OCI-M2 (cell line): ENCODE measurements at regions not wholly inside any gene's neighbourhood (a gene's known extent, or its start where the extent isn't known, plus 50 kb on each side); places are given as distances from the start of the nearest gene placed in this dataset.

Source experiments
- DNase-seq: peaks from one replicate; lab custom pipeline; 2025; ENCODE audit not compliant: unreplicated experiment; lab: John Stamatoyannopoulos, UW

DNA sequence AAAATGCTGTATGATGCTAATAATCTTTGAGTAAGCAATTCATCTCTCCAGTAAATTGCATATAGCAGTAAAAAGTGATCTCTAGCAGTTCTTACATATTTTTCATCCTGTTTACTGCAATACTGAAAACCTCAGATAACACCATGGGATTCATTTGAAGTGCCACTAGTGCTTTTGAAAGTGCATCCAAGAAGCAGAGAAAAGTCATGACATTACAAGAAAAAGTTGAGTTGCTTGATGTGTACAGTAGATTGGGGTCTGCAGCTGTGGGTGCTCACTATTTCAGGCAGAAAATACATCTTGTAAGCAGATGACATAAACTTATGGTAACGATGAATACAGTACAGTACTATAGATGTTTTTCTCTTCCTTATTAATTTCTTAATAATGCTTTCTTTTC, 1984.9 kb upstream of the LRRTM1 start:
- no peak for DNase-seq

DNA sequence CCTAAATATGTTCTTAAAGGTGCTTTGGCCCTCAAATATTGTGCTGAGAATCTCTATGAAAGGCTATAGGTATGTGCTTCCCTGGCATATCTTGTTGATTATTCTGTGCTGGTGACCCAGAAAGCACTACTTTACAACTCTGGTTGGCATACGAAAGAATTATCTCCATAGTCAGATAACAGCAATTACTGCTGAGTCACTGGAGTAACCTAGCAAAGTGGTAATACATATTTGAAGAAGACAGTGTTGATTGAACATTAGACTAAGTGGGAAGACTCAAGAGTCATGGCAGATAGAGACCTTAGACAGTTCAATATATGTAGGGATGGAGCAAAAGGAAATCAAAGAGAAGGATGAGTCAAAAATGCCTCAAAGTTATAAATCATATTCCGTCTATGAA, 1978.5 kb upstream of the LRRTM1 start:
- no peak for DNase-seq

DNA sequence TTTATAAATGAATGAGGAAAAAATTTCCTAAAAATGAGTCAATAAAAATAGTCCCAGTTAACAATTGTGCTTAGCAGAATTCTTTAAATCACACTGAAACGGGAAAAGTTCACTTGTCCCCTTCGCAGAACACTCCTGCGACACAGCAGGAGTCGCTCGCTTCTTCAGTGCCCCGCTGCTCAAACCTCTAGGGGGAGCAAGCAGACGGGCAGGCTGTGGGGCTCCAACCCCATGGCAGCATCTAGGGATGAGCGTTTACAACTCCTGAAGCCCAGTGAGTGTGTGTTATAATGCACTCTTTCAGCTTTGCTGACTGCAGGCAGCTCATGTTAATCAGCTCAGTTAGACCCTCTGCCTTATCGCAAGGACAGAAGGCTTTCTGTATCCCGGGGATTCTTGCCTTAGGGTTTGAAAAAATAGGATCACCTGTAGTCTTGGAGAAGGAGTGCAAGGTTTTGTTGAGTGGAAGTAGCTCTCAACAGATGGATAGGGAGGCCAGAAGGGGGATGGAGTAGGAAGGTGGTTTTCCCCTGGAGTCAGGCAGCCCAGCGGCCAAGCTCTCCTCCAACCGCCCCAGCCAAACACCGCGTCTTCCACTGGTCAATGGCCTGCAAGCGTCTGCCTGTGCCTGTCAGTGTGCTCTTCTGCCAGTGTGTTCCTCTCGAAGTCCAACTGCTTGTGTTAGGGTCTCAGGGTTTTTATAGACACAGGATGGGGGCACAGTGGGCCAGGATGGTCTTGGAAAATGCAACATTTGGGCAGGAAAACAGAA, 1977.7 kb upstream of the LRRTM1 start:
- no peak for DNase-seq

DNA sequence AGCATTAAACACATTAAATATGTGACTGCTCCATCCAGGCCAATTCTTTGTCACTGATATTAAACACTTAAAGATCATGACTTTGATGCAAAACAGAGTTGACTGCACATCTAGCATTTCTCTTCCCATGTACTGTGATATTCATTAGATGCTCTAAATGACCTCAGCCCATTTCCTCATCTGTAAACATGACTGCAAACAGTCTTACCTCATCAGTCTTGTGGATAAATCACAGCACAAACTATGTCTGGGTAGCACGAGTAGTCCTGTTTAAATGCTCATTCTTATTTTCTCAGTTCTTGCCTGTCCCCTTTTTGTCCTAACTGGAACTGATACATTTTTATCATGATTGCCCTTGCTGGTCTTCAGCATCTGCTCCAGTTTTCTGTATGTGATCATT, 1974.8 kb upstream of the LRRTM1 start:
- DNase-seq, result no peak

- DNase-seq, result no peak
Observed at GRCh38 chr2:82278416-82278815, 1973.9 kb upstream of the LRRTM1 start.

- no peak for DNase-seq
Observed at GRCh38 chr2:82275599-82275998, 1971.0 kb upstream of the LRRTM1 start.

DNA sequence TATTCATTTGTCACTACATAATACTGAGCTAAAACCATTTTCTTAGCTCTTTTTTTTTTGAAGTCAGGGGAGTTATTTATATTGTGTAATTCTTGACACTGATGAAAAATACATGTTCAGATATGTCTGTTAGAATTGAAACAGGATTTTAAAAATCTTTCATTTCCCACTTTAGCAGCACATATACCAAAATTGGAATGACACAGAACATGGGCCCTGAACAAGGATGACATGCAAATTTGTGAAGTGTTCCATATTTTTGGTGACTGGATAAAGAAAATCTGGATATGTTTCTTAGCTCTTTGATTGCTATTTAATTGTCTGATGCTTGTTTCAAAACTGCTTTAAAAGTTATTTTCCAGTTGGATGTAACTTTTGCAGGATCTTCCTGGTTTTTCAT, 1963.9 kb upstream of the LRRTM1 start:
- no peak for DNase-seq

- no peak for DNase-seq
Observed at GRCh38 chr2:82260521-82260920, 1956.0 kb upstream of the LRRTM1 start.

GRCh38 chr2:82259551-82259950, 1955.0 kb upstream of the LRRTM1 start:
- no peak for DNase-seq

- no peak for DNase-seq
Observed at GRCh38 chr2:82257796-82258555, 1953.4 kb upstream of the LRRTM1 start.

DNA sequence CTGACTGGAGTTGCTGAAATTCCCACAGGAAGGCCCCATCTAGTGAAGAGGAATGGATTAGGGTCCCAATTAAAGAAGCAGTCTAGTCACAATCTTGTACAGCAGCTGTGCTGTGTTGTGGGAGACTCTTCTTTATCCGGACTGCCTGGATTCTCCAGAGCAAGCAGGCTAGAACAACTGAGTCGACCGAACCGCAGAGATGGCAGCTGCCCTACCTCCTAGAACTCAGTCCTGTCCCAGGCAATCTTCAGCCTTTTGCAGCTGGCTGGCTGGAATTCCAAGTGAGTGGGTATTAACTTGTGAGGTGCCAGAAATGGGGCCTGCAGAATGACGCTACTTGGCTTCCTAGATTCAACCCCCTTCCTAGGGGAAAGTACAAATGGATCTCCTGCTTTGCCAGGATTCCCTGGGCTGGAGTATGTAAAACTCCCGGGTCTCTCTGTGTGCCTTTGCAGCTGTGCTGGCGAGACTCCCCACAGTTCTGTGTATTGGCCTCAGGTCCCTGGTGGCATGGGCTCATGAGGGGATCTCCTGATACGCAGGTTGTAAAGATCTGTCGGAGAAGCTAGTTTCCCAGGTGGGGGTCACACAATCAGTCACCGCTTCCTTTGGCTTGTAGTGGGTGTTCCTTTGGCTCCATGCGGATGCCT, 1952.6 kb upstream of the LRRTM1 start:
- no peak for DNase-seq

DNA sequence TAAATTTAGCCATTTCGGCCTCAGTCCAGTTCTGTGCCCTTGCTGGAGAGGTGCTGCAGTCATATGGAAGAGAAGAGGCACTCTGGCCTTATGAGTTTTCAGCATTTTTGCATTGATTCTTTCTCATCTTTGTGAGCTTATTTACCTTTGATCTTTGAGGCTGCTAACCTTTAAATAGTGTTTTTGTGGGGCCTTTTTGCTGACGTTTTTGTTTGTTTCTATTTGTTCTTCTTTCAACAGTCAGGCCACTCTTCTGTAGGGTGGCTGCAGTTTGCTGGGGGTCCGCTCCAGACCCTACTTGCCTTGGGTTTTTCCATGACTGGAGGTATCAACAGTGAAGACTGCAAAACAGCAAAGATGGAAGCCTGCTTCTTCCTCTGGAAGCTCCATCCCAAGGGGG, 1951.7 kb upstream of the LRRTM1 start:
- DNase-seq, result no peak

DNA sequence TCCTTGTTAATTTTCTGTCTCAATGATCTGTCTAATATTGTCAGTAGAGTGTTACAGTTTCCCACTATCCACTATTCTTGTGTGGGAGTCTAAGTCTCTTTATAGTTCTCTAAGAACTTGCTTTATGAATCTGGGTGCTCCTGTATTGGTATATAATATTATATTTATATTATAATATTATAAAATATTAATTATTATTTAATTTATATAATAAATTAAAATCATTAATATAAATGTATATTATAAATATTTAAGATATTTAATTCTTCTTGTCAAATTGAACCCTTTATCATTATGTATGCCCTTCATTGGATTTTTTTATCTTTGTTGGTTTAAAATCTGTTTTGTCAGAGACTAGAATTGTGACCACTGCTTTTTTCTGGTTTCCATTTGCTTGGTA, 1950.2 kb upstream of the LRRTM1 start:
- DNase-seq, result no peak

- DNase-seq, result no peak
Observed at GRCh38 chr2:82246220-82246775, 1941.7 kb upstream of the LRRTM1 start.

DNA sequence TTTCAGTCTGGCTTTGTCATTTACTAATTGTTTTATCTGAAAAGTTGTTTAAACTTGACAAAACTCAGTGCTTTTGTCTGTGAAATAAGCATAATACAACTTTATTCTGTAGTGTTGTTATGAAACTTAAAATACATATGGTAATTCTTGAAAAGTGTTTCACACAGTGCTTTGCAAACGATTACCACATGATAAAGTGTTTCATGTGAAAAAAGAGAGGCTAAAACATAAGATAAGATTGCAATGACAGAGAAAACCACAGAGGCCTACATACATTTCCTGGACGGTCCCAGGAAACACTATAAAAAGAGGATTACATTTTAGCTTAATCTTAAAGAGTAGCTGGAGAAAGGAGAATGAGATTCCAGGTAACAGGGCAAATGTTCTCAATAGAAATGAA, 1934.6 kb upstream of the LRRTM1 start:
- DNase-seq, result no peak

- no peak for DNase-seq
Observed at GRCh38 chr2:82237994-82238662, 1933.6 kb upstream of the LRRTM1 start.

DNA sequence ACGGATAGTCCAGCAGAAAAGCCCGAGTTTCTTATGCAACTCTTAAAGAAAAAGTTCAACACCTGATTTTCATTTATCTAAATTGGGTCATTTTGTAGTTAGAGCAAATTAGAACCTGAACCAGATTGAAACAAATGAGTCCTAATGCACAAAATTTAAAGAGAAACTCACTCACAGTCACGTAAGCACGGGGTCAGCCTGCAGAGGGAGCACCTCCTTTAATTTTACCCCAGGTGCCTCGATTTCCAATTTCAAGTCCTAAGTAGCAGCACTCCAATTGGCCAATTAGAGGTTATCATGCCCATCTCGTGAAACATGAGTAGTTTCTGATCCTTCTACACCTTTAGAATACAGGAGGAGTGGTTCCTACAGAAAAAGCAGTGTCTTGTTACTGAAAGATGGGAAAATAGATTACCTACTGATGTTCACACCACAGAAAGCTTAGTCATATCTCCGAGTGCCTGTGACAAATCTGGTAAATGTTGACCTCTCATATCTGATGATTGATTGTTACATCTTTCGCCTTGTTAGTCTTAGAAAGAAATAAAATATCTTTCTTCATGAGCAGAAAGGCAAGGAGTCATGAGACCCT, 1929.8 kb upstream of the LRRTM1 start:
- no peak for DNase-seq

DNA sequence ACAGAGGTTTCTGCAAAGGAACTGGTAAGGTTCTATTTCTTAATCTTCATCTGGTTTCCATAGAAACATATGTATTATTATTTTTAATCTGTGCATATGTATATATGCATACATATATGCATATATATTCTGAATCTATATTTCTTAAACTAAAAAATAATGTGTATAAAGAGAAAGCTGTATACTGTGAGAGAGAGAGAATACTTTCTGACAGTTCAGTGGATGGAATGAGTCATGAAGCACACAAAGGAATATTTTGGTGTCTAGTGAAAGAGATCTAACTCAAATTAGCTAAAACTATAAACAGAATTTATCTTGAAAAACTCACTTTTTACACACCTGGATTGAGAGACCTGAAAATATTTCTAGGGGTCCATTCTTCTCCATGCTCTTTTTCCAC, 1929.3 kb upstream of the LRRTM1 start:
- DNase-seq, result no peak

DNA sequence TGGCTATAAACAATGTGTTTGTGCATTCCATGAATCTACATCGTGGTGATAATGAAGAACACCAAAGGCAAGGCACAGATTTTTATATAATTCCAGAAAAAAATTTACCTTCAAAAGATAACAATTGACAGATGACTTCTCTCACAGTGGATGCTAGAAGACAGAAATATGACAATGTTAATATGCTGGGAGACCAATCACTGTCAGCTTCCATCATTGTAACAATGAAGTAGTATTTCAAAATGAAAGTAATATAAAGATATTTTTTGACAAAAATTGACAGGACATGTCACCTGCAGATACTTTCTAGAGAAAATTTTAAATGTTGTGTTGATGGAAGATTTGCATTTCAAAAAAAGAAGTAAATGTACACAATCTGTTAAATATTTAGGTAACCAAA, 1925.9 kb upstream of the LRRTM1 start:
- DNase-seq, result no peak

DNA sequence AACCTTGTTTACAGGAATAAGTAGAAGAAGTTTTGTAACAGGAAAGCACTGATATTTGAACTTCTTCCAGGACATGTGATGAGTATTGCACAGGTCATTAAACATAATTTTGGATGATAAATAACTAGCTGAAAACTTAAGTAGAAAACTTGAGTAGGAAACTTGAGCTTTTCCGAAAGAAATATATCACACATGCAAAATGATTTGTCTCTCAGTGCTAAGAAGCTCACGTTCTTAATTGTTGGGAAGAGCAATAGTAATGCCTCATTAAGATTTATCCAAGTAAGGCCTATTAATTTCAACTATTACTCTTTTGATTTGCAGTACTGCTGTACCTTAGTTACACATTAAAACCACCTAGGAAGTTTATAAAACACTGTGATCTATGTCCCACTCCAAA, 1921.9 kb upstream of the LRRTM1 start:
- no peak for DNase-seq
